ENCODE measurements at regions not wholly inside any gene's neighbourhood (a gene's known extent, or its start where the extent isn't known, plus 50 kb on each side); places are given as distances from the start of the nearest gene placed in this dataset.

- H3K4me1 Mint-ChIP-seq (ENCODE audit: unreplicated experiment): peaks cover 10% of the 10 kb centered on the region
- H3K9me3 Mint-ChIP-seq (ENCODE audit: unreplicated experiment): no peaks in the 10 kb centered on the region
- no peaks in the 10 kb centered on the region for H3K36me3 Mint-ChIP-seq (ENCODE audit: low read depth, unreplicated experiment)
- no peak for DNase-seq (ENCODE audit: low spot score)
- no peaks in the 10 kb centered on the region for H3K27me3 Mint-ChIP-seq (ENCODE audit: unreplicated experiment)
- TF ChIP-seq CTCF (IDR thresholded peaks at IDR 0.05; ENCODE audit: unreplicated experiment): no peak
- no peak overlapping the region for H3K27ac Mint-ChIP-seq (ENCODE audit: unreplicated experiment)
- H3K4me3 Mint-ChIP-seq (ENCODE audit: unreplicated experiment): no peak overlapping the region
These were observed 596.7 kb upstream of the ADAMTS9 start for GRCh38 chr3:65284546-65284945.

GRCh38 chr3:65279225-65279782 is 591.5 kb upstream of the ADAMTS9 start:
- TF ChIP-seq CTCF (IDR thresholded peaks at IDR 0.05; ENCODE audit: unreplicated experiment): no peak
- no peak overlapping the region for H3K27ac Mint-ChIP-seq (ENCODE audit: unreplicated experiment)
- no peaks in the 10 kb centered on the region for H3K36me3 Mint-ChIP-seq (ENCODE audit: low read depth, unreplicated experiment)
- H3K4me1 Mint-ChIP-seq (ENCODE audit: unreplicated experiment): peaks cover 6% of the 10 kb centered on the region
- no peaks in the 10 kb centered on the region for H3K27me3 Mint-ChIP-seq (ENCODE audit: unreplicated experiment)
- no peaks in the 10 kb centered on the region for H3K9me3 Mint-ChIP-seq (ENCODE audit: unreplicated experiment)
- DNase-seq (ENCODE audit: low spot score): no peak
- no peak overlapping the region for H3K4me3 Mint-ChIP-seq (ENCODE audit: unreplicated experiment)

- H3K4me1 Mint-ChIP-seq (ENCODE audit: unreplicated experiment): peaks cover 4% of the 10 kb centered on the region
- no peaks in the 10 kb centered on the region for H3K27me3 Mint-ChIP-seq (ENCODE audit: unreplicated experiment)
- DNase-seq (ENCODE audit: low spot score): no peak
- no peaks in the 10 kb centered on the region for H3K36me3 Mint-ChIP-seq (ENCODE audit: low read depth, unreplicated experiment)
- H3K4me3 Mint-ChIP-seq (ENCODE audit: unreplicated experiment): no peak overlapping the region
- TF ChIP-seq CTCF (IDR thresholded peaks at IDR 0.05; ENCODE audit: unreplicated experiment): no peak
- H3K9me3 Mint-ChIP-seq (ENCODE audit: unreplicated experiment): no peaks in the 10 kb centered on the region
- no peak overlapping the region for H3K27ac Mint-ChIP-seq (ENCODE audit: unreplicated experiment)
These were observed 590.0 kb upstream of the ADAMTS9 start for GRCh38 chr3:65277798-65278197.

- Mint-ChIP-seq H3K36me3 (ENCODE audit: low read depth, unreplicated experiment) (no peaks in the 10 kb centered on the region), H3K27me3 (ENCODE audit: unreplicated experiment) (no peaks in the 10 kb centered on the region), H3K27ac (ENCODE audit: unreplicated experiment) (no peak overlapping the region), H3K4me3 (ENCODE audit: unreplicated experiment) (no peak overlapping the region), H3K4me1 (ENCODE audit: unreplicated experiment) (peaks cover 4% of the 10 kb centered on the region), H3K9me3 (ENCODE audit: unreplicated experiment) (no peaks in the 10 kb centered on the region)
- no peak for DNase-seq (ENCODE audit: low spot score)
- no peak for TF ChIP-seq CTCF (IDR thresholded peaks at IDR 0.05; ENCODE audit: unreplicated experiment)
These were observed 588.8 kb upstream of the ADAMTS9 start for GRCh38 chr3:65276551-65276950.

GRCh38 chr3:65268426-65268825 is 580.6 kb upstream of the ADAMTS9 start:
- Mint-ChIP-seq H3K9me3 (ENCODE audit: unreplicated experiment) (no peaks in the 10 kb centered on the region), H3K27ac (ENCODE audit: unreplicated experiment) (peak overlapping the region; percentile 37), H3K4me1 (ENCODE audit: unreplicated experiment) (peaks cover 22% of the 10 kb centered on the region), H3K4me3 (ENCODE audit: unreplicated experiment) (no peak overlapping the region), H3K27me3 (ENCODE audit: unreplicated experiment) (peaks cover 4% of the 10 kb centered on the region), H3K36me3 (ENCODE audit: low read depth, unreplicated experiment) (no peaks in the 10 kb centered on the region)
- no peak for TF ChIP-seq CTCF (IDR thresholded peaks at IDR 0.05; ENCODE audit: unreplicated experiment)
- DNase-seq (ENCODE audit: low spot score): no peak

All from endothelial cell (in vitro differentiated cells).